GDM1 (cell line): ENCODE measurements at regions not wholly inside any gene's neighbourhood (a gene's known extent, or its start where the extent isn't known, plus 50 kb on each side); places are given as distances from the start of the nearest gene placed in this dataset.

Experiments used
- DNase-seq: peaks from one replicate; lab custom pipeline; 2025; lab: John Stamatoyannopoulos, UW

GRCh38 chr17:53166731-53167130 is 656.0 kb upstream of the KIF2B start:
- DNase-seq = no peak

- DNase-seq = no peak
Observed at GRCh38 chr17:53150101-53150698, 672.5 kb upstream of the KIF2B start.

- DNase-seq = no peak
Observed at GRCh38 chr17:53149316-53149715, 673.4 kb upstream of the KIF2B start.

- no peak for DNase-seq
Observed at GRCh38 chr17:53148058-53148457, 674.7 kb upstream of the KIF2B start.

- no peak for DNase-seq
Observed at GRCh38 chr17:53142890-53143289, 679.8 kb upstream of the KIF2B start.

- no peak for DNase-seq
Observed at GRCh38 chr17:53141731-53142130, 681.0 kb upstream of the KIF2B start.

GRCh38 chr17:53141280-53141679 is 681.4 kb upstream of the KIF2B start:
- no peak for DNase-seq

- no peak for DNase-seq
Observed at GRCh38 chr17:53137869-53138268, 684.9 kb upstream of the KIF2B start.

- DNase-seq = no peak
Observed at GRCh38 chr17:53135969-53136368, 686.8 kb upstream of the KIF2B start.

- DNase-seq = no peak
Observed at GRCh38 chr17:53134548-53134947, 688.2 kb upstream of the KIF2B start.

- no peak for DNase-seq
Observed at GRCh38 chr17:53133876-53134275, 688.9 kb upstream of the KIF2B start.

- DNase-seq = no peak
Observed at GRCh38 chr17:53129863-53130262, 692.9 kb upstream of the KIF2B start.

- no peak for DNase-seq
Observed at GRCh38 chr17:53127331-53127730, 695.4 kb upstream of the KIF2B start.

- no peak for DNase-seq
Observed at GRCh38 chr17:53122966-53123365, 699.8 kb upstream of the KIF2B start.

GRCh38 chr17:53119773-53120172 is 703.0 kb upstream of the KIF2B start:
- DNase-seq = no peak

- DNase-seq = no peak
Observed at GRCh38 chr17:53118948-53119347, 703.8 kb upstream of the KIF2B start.

GRCh38 chr17:53106886-53107285 is 715.8 kb upstream of the KIF2B start:
- DNase-seq = no peak

- no peak for DNase-seq
Observed at GRCh38 chr17:53101706-53102105, 721.0 kb upstream of the KIF2B start.

GRCh38 chr17:53100126-53100525 is 722.6 kb upstream of the KIF2B start:
- no peak for DNase-seq

GRCh38 chr17:53093391-53093790 is 729.3 kb upstream of the KIF2B start:
- DNase-seq = no peak

- no peak for DNase-seq
Observed at GRCh38 chr17:53092072-53092471, 730.7 kb upstream of the KIF2B start.

GRCh38 chr17:53090770-53091169 is 732.0 kb upstream of the KIF2B start:
- DNase-seq = no peak

- DNase-seq = no peak
Observed at GRCh38 chr17:53088481-53088880, 734.2 kb upstream of the KIF2B start.

- no peak for DNase-seq
Observed at GRCh38 chr17:53061446-53061845, 761.3 kb upstream of the KIF2B start.

- no peak for DNase-seq
Observed at GRCh38 chr17:53058031-53058430, 764.7 kb upstream of the KIF2B start.
